ENCODE measurements at regions not wholly inside any gene's neighbourhood (a gene's known extent, or its start where the extent isn't known, plus 50 kb on each side); places are given as distances from the start of the nearest gene placed in this dataset.

DNA sequence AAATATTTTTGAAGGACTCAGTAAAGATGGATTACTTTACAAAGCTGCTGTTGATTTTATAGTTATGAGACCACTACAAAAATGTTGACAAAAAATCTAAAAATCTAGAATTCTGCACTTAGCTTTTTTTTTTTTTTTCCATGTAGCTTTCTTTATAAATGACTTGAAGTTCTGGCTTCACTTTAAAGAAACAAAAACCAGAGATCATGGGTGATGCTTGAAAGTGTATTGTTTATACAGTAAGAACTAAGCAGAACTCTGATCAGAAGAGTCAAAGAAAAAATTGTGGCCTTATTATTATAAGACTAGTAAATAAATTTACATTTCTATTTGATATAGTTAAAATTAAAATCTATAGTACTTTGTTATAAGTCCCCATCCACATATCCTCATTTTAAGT, 301.7 kb downstream of the BLID start:
- no peak overlapping the region for H2BK120ac ChIP-seq (ENCODE audit: low read depth, low read length, poor library complexity, severe bottlenecking)
- Mint-ChIP-seq H3K36me3 (ENCODE audit: insufficient read depth in 1 of 3, low read depth in 3 of 3) (peaks cover 17 to 37% (median 22%) of the 10 kb centered on the region in 3 experiments), H3K27me3 (ENCODE audit: low read depth) (no peaks in the 10 kb centered on the region), H3K4me3 (no peak overlapping the region), H3K4me1 (peaks cover 0 to 8% of the 10 kb centered on the region in 2 experiments; a peak in 2 of 4 replicates), H3K9me3 (peaks cover 32 to 35% of the 10 kb centered on the region in 2 experiments), H3K27ac (no peak overlapping the region)
- no peak overlapping the region for H3K9ac ChIP-seq (ENCODE audit: extremely low read depth, insufficient read length, low read length)
- no peaks in the 10 kb centered on the region for H3K79me1 ChIP-seq (ENCODE audit: insufficient read depth, low read depth, low read length, poor library complexity, severe bottlenecking)
- no peak overlapping the region for H2BK5ac ChIP-seq (ENCODE audit: insufficient read length, low read length)
- H2BK20ac ChIP-seq (ENCODE audit: low read depth, low read length, poor library complexity, severe bottlenecking), result no peak overlapping the region
- peaks cover 3% of the 10 kb centered on the region for H4K20me1 ChIP-seq (ENCODE audit: control insufficient read depth, insufficient read depth, insufficient read length)
- H2AK5ac ChIP-seq (ENCODE audit: insufficient read length, low read length), result no peak overlapping the region
- no peak overlapping the region for H3K27ac ChIP-seq (ENCODE audit: insufficient read length, low read depth, low read length)
- no peak overlapping the region for H2BK12ac ChIP-seq (ENCODE audit: insufficient read length, low read depth, low read length)
- H4K91ac ChIP-seq (ENCODE audit: insufficient read length, low read depth, low read length), result no peak overlapping the region
- no peak overlapping the region for H3K23ac ChIP-seq (ENCODE audit: insufficient read length, low read depth, low read length)
- H2AFZ ChIP-seq (ENCODE audit: low read length), result no peak overlapping the region
- H3K56ac ChIP-seq (ENCODE audit: insufficient read length, low read depth, low read length), result no peak overlapping the region
- H4K8ac ChIP-seq (replicated peaks; ENCODE audit: insufficient read length, low read depth, low read length), result no peak overlapping the region
- H3K4me2 ChIP-seq (ENCODE audit: insufficient read depth, insufficient read length, low read length), result no peak overlapping the region
- no peak overlapping the region for H4K5ac ChIP-seq (ENCODE audit: insufficient read length, low read depth, low read length)
- no peak overlapping the region for H3K14ac ChIP-seq (ENCODE audit: insufficient read depth, low read length)
- no peaks in the 10 kb centered on the region for H3K79me2 ChIP-seq (ENCODE audit: insufficient read depth, low read length)
- H3T11ph ChIP-seq (ENCODE audit: low read length), result no peak overlapping the region
- H3K23me2 ChIP-seq (ENCODE audit: insufficient read length, low read depth, low read length, poor library complexity, severe bottlenecking), result no peaks in the 10 kb centered on the region
- no peaks in the 10 kb centered on the region for H3K9me3 ChIP-seq (ENCODE audit: control insufficient read depth, low read depth, low read length)
- no peaks in the 10 kb centered on the region for H3K27me3 ChIP-seq (ENCODE audit: insufficient read depth, low read length)
- DNase-seq, result no peak
- no peak overlapping the region for H2BK15ac ChIP-seq (ENCODE audit: low read depth, low read length)
- no peaks in the 10 kb centered on the region for H3K4me1 ChIP-seq (ENCODE audit: insufficient read depth, low read length)
- H3K18ac ChIP-seq (ENCODE audit: insufficient read length, low read depth, low read length), result no peak overlapping the region
- TF ChIP-seq, protein P1, sequence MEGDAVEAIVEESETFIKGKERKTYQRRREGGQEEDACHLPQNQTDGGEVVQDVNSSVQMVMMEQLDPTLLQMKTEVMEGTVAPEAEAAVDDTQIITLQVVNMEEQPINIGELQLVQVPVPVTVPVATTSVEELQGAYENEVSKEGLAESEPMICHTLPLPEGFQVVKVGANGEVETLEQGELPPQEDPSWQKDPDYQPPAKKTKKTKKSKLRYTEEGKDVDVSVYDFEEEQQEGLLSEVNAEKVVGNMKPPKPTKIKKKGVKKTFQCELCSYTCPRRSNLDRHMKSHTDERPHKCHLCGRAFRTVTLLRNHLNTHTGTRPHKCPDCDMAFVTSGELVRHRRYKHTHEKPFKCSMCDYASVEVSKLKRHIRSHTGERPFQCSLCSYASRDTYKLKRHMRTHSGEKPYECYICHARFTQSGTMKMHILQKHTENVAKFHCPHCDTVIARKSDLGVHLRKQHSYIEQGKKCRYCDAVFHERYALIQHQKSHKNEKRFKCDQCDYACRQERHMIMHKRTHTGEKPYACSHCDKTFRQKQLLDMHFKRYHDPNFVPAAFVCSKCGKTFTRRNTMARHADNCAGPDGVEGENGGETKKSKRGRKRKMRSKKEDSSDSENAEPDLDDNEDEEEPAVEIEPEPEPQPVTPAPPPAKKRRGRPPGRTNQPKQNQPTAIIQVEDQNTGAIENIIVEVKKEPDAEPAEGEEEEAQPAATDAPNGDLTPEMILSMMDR (conservative IDR thresholded peaks at IDR 0.05), result no peak
- no peak overlapping the region for H3K4ac ChIP-seq (ENCODE audit: low read depth, low read length)
